CD4-positive, alpha-beta T cell (primary cell): ENCODE measurements at regions not wholly inside any gene's neighbourhood (a gene's known extent, or its start where the extent isn't known, plus 50 kb on each side); places are given as distances from the start of the nearest gene placed in this dataset.

Source experiments
- ATAC-seq: fragments of 200-7000 bp; cut with Tn5 transposase; one replicate; pipeline ENCODE4 v1.10.0; 2022; ENCODE audit warnings: mild to moderate bottlenecking; ENCODE audit not compliant: poor library complexity
- CTCF ChIA-PET: fragments of 350-600 bp; sonication (Branson Sonifier 250); formaldehyde crosslinking; loops from one replicate; lab custom pipeline; 2021; ENCODE audit warnings: antibody characterized with exemption, inconsistent platforms; lab: Charles Lee
- POLR2A ChIA-PET: fragments of 350-600 bp; sonication (Branson Sonifier 250); formaldehyde crosslinking; loops from one replicate; lab custom pipeline; 2021; ENCODE audit warnings: antibody characterized with exemption, inconsistent platforms; lab: Charles Lee
- DNase-seq, 14 experiments: peaks; one replicate each; pipeline ENCODE4 v3.0.0-alpha.2; 2013 to 2020; ENCODE audit warnings: mixed read lengths in 2 of 14
- H3K27ac ChIP-seq, 2 donors: one replicate each; pipeline versions ENCODE4 v1.5.1 to v1.7.0; 2013; ENCODE audit warnings: low read length in 2 of 2, low read depth in 1 of 2, mild to moderate bottlenecking in 1 of 2
- H3K27me3 ChIP-seq, 2 experiments: 1 replicate in 1 of 2; 2 replicates in 1 of 2; pipeline versions ENCODE4 v1.6.1 to v1.7.0; 2013; ENCODE audit warnings: low read length in 2 of 2, control low read depth in 1 of 2, mild to moderate bottlenecking in 1 of 2, moderate library complexity in 1 of 2; ENCODE audit not compliant: insufficient read depth in 2 of 2, control insufficient read depth in 1 of 2
- H3K36me3 ChIP-seq: one replicate; pipeline ENCODE4 v1.6.1; 2013; ENCODE audit warnings: low read length, control low read depth; ENCODE audit not compliant: insufficient read depth
- H3K4me1 ChIP-seq: one replicate; pipeline ENCODE4 v1.6.1; 2013; ENCODE audit warnings: low read length, control low read depth; ENCODE audit not compliant: insufficient read depth
- H3K4me3 ChIP-seq: one replicate; pipeline ENCODE4 v1.5.1; 2013; ENCODE audit warnings: mild to moderate bottlenecking, low read length, moderate library complexity
- H3K9me3 ChIP-seq, 2 experiments: 1 replicate in 1 of 2; 2 replicates in 1 of 2; pipeline versions ENCODE4 v1.6.1 to v1.7.0; 2013; ENCODE audit warnings: low read length in 2 of 2, mild to moderate bottlenecking in 2 of 2, control low read depth in 1 of 2, moderate library complexity in 1 of 2; ENCODE audit not compliant: control insufficient read depth in 1 of 2, insufficient read depth in 1 of 2
- H3K27ac Mint-ChIP-seq: one replicate; pipeline ENCODE4 v1.8.0; 2020; ENCODE audit warnings: mixed read lengths
- H3K27me3 Mint-ChIP-seq: one replicate; pipeline ENCODE4 v1.8.0; 2021; ENCODE audit warnings: mixed read lengths
- H3K36me3 Mint-ChIP-seq: one replicate; pipeline ENCODE4 v1.8.0; 2021; ENCODE audit warnings: low read depth, mixed read lengths
- H3K4me1 Mint-ChIP-seq: one replicate; pipeline ENCODE4 v1.8.0; 2021; ENCODE audit warnings: low read depth, mixed read lengths
- H3K4me3 Mint-ChIP-seq: one replicate; pipeline ENCODE4 v1.8.0; 2020; ENCODE audit warnings: mild to moderate bottlenecking, mixed read lengths
- H3K9me3 Mint-ChIP-seq: one replicate; pipeline ENCODE4 v1.8.0; 2020; ENCODE audit warnings: mixed read lengths
- intact Hi-C, 2 experiments: fragments of 100-400 bp; cut with DNase I in 1 of 2; cut with micrococcal nuclease in 1 of 2; formaldehyde crosslinking; loops; one replicate each; pipeline versions ENCODE4 v1.15.1 to v1.9.0; 2023 to 2025; cut with DNase I, micrococcal nuclease
- TF ChIP-seq, protein P1 (sequence below): fragments of 200-600 bp; IDR thresholded peaks from one replicate; pipeline ENCODE4 v1.8.0; 2022; ENCODE audit warnings: antibody characterized with exemption, mild to moderate bottlenecking

DNA sequence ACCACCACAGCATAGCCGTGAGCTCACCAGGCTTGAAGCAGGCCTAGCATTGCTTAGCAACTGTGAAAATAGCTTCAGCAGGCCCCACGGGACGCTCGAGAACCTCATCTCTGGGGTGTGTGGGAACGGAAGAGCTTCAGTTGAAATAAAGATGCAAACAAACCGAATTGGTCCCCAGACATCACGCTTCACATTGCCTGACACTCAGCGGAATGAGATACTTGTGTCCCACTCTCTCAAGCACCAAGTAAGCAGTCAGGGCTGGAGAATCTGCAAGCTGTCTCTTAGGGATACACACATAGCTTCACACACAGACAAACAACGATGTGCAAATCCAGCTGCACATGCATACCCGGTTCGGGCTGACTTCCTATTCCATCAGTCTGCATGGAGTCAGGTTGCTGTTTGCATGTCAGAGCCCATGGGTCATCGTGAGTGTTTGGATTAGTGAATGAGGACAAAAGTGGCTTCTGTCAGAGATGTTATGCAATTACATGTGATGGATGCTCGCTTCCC lies 205.7 kb downstream of the SNX19 start:
- Histone ChIP-seq H3K27me3 (no peaks in the 10 kb centered on the region), H3K4me3 (no peak overlapping the region), H3K4me1 (no peaks in the 10 kb centered on the region), H3K27ac (no peak overlapping the region), H3K9me3 (no peaks in the 10 kb centered on the region), H3K36me3 (no peaks in the 10 kb centered on the region)
- intact Hi-C loops, result no loop called here
- H3K4me1 Mint-ChIP-seq, result no peaks in the 10 kb centered on the region
- POLR2A ChIA-PET, result no interaction called here
- H3K36me3 Mint-ChIP-seq, result no peaks in the 10 kb centered on the region
- no peaks in the 10 kb centered on the region for H3K9me3 Mint-ChIP-seq
- no peak for ATAC-seq
- CTCF ChIA-PET, result no interaction called here
- no peak overlapping the region for H3K4me3 Mint-ChIP-seq
- DNase-seq, result no peak
- no peak overlapping the region for H3K27ac Mint-ChIP-seq
- TF ChIP-seq, protein P1, sequence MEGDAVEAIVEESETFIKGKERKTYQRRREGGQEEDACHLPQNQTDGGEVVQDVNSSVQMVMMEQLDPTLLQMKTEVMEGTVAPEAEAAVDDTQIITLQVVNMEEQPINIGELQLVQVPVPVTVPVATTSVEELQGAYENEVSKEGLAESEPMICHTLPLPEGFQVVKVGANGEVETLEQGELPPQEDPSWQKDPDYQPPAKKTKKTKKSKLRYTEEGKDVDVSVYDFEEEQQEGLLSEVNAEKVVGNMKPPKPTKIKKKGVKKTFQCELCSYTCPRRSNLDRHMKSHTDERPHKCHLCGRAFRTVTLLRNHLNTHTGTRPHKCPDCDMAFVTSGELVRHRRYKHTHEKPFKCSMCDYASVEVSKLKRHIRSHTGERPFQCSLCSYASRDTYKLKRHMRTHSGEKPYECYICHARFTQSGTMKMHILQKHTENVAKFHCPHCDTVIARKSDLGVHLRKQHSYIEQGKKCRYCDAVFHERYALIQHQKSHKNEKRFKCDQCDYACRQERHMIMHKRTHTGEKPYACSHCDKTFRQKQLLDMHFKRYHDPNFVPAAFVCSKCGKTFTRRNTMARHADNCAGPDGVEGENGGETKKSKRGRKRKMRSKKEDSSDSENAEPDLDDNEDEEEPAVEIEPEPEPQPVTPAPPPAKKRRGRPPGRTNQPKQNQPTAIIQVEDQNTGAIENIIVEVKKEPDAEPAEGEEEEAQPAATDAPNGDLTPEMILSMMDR, result no peak
- peaks cover 17% of the 10 kb centered on the region for H3K27me3 Mint-ChIP-seq

DNA sequence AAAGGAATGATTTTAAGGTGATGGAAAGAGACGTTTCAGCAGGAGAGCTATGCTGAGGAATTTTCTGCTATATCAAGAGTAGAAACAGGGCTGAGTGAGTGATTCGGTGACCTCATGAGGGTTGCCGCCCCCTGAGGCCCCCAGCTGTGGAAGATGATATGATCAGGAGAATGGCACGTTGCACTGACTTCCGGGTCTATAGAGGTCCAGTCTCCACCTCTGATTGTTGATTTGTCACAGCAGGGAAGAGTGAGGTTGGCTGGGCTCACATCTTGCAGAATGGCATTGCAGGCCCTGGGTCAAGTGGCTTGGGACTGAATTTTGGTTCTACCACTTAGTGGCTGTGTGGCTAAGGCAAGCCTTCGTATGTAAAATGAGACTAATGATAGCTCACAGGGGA lies 205.1 kb downstream of the SNX19 start:
- intact Hi-C loops, result no loop called here
- Mint-ChIP-seq H3K9me3 (no peaks in the 10 kb centered on the region), H3K4me1 (no peaks in the 10 kb centered on the region), H3K4me3 (no peak overlapping the region), H3K27ac (no peak overlapping the region), H3K36me3 (no peaks in the 10 kb centered on the region), H3K27me3 (peaks cover 12% of the 10 kb centered on the region)
- CTCF ChIA-PET, result no interaction called here
- ATAC-seq, result no peak
- Histone ChIP-seq H3K36me3 (no peaks in the 10 kb centered on the region), H3K4me1 (no peaks in the 10 kb centered on the region), H3K27me3 (no peaks in the 10 kb centered on the region), H3K4me3 (no peak overlapping the region), H3K9me3 (no peaks in the 10 kb centered on the region), H3K27ac (no peak overlapping the region)
- no peak for DNase-seq
- POLR2A ChIA-PET, result no interaction called here
- TF ChIP-seq, protein P1, result no peak

DNA sequence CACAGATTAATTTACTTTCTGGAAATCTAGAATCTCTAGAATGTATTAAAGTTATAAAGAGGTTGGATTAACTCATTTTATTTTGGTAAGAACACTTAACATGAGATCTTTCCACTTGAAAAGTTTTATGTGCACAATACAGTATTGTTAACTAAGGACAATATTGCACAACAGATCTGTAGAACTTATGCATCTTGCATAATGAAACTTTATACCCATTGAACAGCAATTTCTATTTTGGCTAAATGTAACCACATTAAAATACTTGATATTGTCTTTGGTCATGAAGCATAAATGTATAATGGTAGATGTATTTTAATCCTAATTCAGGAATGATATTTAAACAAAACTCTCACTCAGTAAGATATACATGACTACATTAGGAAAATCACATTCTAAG lies 203.8 kb downstream of the SNX19 start:
- ATAC-seq (no peak), DNase-seq (no peak)
- Histone ChIP-seq H3K27me3 (no peaks in the 10 kb centered on the region), H3K4me3 (no peak overlapping the region), H3K9me3 (no peaks in the 10 kb centered on the region), H3K36me3 (no peaks in the 10 kb centered on the region), H3K4me1 (no peaks in the 10 kb centered on the region), H3K27ac (no peak overlapping the region)
- H3K4me3 Mint-ChIP-seq, result no peak overlapping the region
- POLR2A ChIA-PET, result no interaction called here
- H3K36me3 Mint-ChIP-seq, result no peaks in the 10 kb centered on the region
- peaks cover 4% of the 10 kb centered on the region for H3K27me3 Mint-ChIP-seq
- intact Hi-C loops, result no loop called here
- CTCF ChIA-PET, result no interaction called here
- no peaks in the 10 kb centered on the region for H3K9me3 Mint-ChIP-seq
- no peaks in the 10 kb centered on the region for H3K4me1 Mint-ChIP-seq
- TF ChIP-seq, protein P1, result no peak
- no peak overlapping the region for H3K27ac Mint-ChIP-seq
